OCI-LY1 (cell line): ENCODE measurements at regions not wholly inside any gene's neighbourhood (a gene's known extent, or its start where the extent isn't known, plus 50 kb on each side); places are given as distances from the start of the nearest gene placed in this dataset.

Experiments used
- H2AFZ ChIP-seq: fragments of 200-600 bp; sonication (generic), shearing (Covaris generic); 2 replicates; pipeline ENCODE4 v1.6.0; 2014; ENCODE audit warnings: antibody characterized with exemption, mild to moderate bottlenecking, low read length
- H3F3A ChIP-seq: fragments of 200-600 bp; sonication (generic), shearing (Covaris generic); 2 replicates; pipeline ENCODE4 v1.6.0; 2014; ENCODE audit warnings: mild to moderate bottlenecking, antibody characterized with exemption, low read length, moderate library complexity; ENCODE audit not compliant: insufficient read depth
- H3K27ac ChIP-seq: fragments of 200-600 bp; sonication (generic); 2 replicates; pipeline ENCODE4 v1.5.1; 2014; ENCODE audit warnings: low read length, mixed run types, mild to moderate bottlenecking, low read depth; ENCODE audit not compliant: poor library complexity, severe bottlenecking
- H3K27me3 ChIP-seq: fragments of 200-600 bp; sonication (generic); 2 replicates; pipeline ENCODE4 v1.6.0; 2014; ENCODE audit warnings: antibody characterized with exemption, mild to moderate bottlenecking, low read length, moderate library complexity; ENCODE audit not compliant: insufficient read depth
- H3K36me3 ChIP-seq: fragments of 200-600 bp; sonication (generic); 2 replicates; pipeline ENCODE4 v1.6.1; 2014; ENCODE audit warnings: mild to moderate bottlenecking, antibody characterized with exemption, low read length, moderate library complexity, mixed read lengths; ENCODE audit not compliant: insufficient read depth
- H3K4me1 ChIP-seq: fragments of 200-600 bp; sonication (generic); 2 replicates; pipeline ENCODE4 v1.5.1; 2014; ENCODE audit warnings: mild to moderate bottlenecking, low read length, moderate library complexity; ENCODE audit not compliant: insufficient read depth, severe bottlenecking
- H3K4me2 ChIP-seq: fragments of 200-600 bp; sonication (generic), shearing (Covaris generic); 2 replicates; pipeline ENCODE4 v1.6.1; 2014; ENCODE audit warnings: low read length
- H3K4me3 ChIP-seq: fragments of 200-600 bp; sonication (generic); 2 replicates; pipeline ENCODE4 v1.5.1; 2014; ENCODE audit warnings: low read length, low read depth, mild to moderate bottlenecking, mixed read lengths; ENCODE audit not compliant: poor library complexity, severe bottlenecking
- H3K79me2 ChIP-seq: fragments of 200-600 bp; shearing (Covaris generic); 2 replicates; pipeline ENCODE4 v1.6.1; 2016; ENCODE audit warnings: mixed run types, low read length, mixed read lengths; ENCODE audit not compliant: insufficient read depth
- H3K9ac ChIP-seq: fragments of 200-600 bp; sonication (generic), shearing (Covaris generic); 2 replicates; pipeline ENCODE4 v1.6.1; 2014; ENCODE audit warnings: mild to moderate bottlenecking, low read length, mixed read lengths
- H3K9me2 ChIP-seq: fragments of 200-600 bp; sonication (generic), shearing (Covaris generic); 2 replicates; pipeline ENCODE4 v1.6.1; 2014; ENCODE audit warnings: low read depth, mild to moderate bottlenecking, low read length, mixed read lengths
- H3K9me3 ChIP-seq: fragments of 200-600 bp; shearing (Covaris generic); 2 replicates; pipeline ENCODE4 v1.6.1; 2014; ENCODE audit warnings: low read length, mixed read lengths
- H4K20me1 ChIP-seq: fragments of 200-600 bp; sonication (generic), shearing (Covaris generic); 2 replicates; pipeline ENCODE4 v1.6.0; 2016; ENCODE audit warnings: mild to moderate bottlenecking, low read length; ENCODE audit not compliant: insufficient read depth
- CTCF ChIP-seq: fragments of 200-600 bp; sonication (generic), shearing (Covaris generic); IDR thresholded peaks from 2 replicates; pipeline ENCODE4 v1.5.1; 2017; ENCODE audit warnings: mild to moderate bottlenecking, antibody characterized with exemption, low read length, moderate library complexity, mixed read lengths
- EZH2 ChIP-seq: fragments of 200-600 bp; sonication (generic), shearing (Covaris generic); IDR thresholded peaks from 2 replicates; pipeline ENCODE4 v1.8.0; 2017; ENCODE audit warnings: borderline replicate concordance, mixed run types, mild to moderate bottlenecking, antibody characterized with exemption, low read length, moderate library complexity, mixed read lengths

- Histone ChIP-seq H3K79me2 (no peaks in the 10 kb centered on the region), H3K27ac (no peak overlapping the region), H2AFZ (no peak overlapping the region), H4K20me1 (no peaks in the 10 kb centered on the region), H3K9ac (no peak overlapping the region), H3K4me1 (no peaks in the 10 kb centered on the region), H3K9me2 (no peaks in the 10 kb centered on the region), H3F3A (no peaks in the 10 kb centered on the region), H3K27me3 (no peaks in the 10 kb centered on the region), H3K4me3 (no peak overlapping the region), H3K36me3 (no peaks in the 10 kb centered on the region), H3K9me3 (no peaks in the 10 kb centered on the region), H3K4me2 (no peak overlapping the region)
- TF ChIP-seq EZH2 (no peak), CTCF (no peak)
Observed at GRCh38 chr5:89384391-89384790, 501.4 kb upstream of the MEF2C start.

GRCh38 chr5:89380635-89381034 is 497.7 kb upstream of the MEF2C start:
- Histone ChIP-seq H3K4me3 (no peak overlapping the region), H3K9me3 (no peaks in the 10 kb centered on the region), H3K9me2 (no peaks in the 10 kb centered on the region), H3K4me2 (no peak overlapping the region), H3K36me3 (no peaks in the 10 kb centered on the region), H3K4me1 (no peaks in the 10 kb centered on the region), H3F3A (no peaks in the 10 kb centered on the region), H3K9ac (no peak overlapping the region), H3K79me2 (no peaks in the 10 kb centered on the region), H3K27ac (no peak overlapping the region), H2AFZ (no peak overlapping the region), H3K27me3 (no peaks in the 10 kb centered on the region), H4K20me1 (no peaks in the 10 kb centered on the region)
- TF ChIP-seq EZH2 (no peak), CTCF (no peak)

- Histone ChIP-seq H3K27ac (no peak overlapping the region), H3K4me3 (no peak overlapping the region), H3K4me2 (no peak overlapping the region), H3K79me2 (no peaks in the 10 kb centered on the region), H2AFZ (no peak overlapping the region), H3K9me3 (no peaks in the 10 kb centered on the region), H3K27me3 (no peaks in the 10 kb centered on the region), H3K36me3 (no peaks in the 10 kb centered on the region), H3K9me2 (no peaks in the 10 kb centered on the region), H3K4me1 (peaks cover 8% of the 10 kb centered on the region), H3F3A (no peaks in the 10 kb centered on the region), H3K9ac (no peak overlapping the region), H4K20me1 (no peaks in the 10 kb centered on the region)
- TF ChIP-seq CTCF (no peak), EZH2 (no peak)
Observed at GRCh38 chr5:89377767-89378455, 494.9 kb upstream of the MEF2C start.
